HG03378 (cell line): ENCODE measurements at regions not wholly inside any gene's neighbourhood (a gene's known extent, or its start where the extent isn't known, plus 50 kb on each side); places are given as distances from the start of the nearest gene placed in this dataset.
"Not testable (repeated sequence)": the region's sequence is repeated elsewhere in the genome, so short reads cannot be mapped to it uniquely, and the experiment has no call there.

ENCODE experiments used
- ATAC-seq: cut with Tn5 transposase; IDR thresholded peaks from one replicate; pipeline ENCODE4 v1.9.1; 2021; ENCODE audit warnings: mild to moderate bottlenecking, moderate library complexity; ENCODE audit not compliant: unreplicated experiment

- no peak for ATAC-seq
These were observed 66.0 kb upstream of the VIPR2 start for GRCh38 chr7:159210581-159211235.

GRCh38 chr7:159209429-159209828 is 64.8 kb upstream of the VIPR2 start:
- ATAC-seq = no peak

GRCh38 chr7:159207951-159208350 is 63.3 kb upstream of the VIPR2 start:
- no peak for ATAC-seq

- no peak for ATAC-seq
These were observed 62.7 kb upstream of the VIPR2 start for GRCh38 chr7:159207393-159207792.

- ATAC-seq = no peak
These were observed 61.2 kb upstream of the VIPR2 start for GRCh38 chr7:159205833-159206232.

- no peak for ATAC-seq
These were observed 60.0 kb upstream of the VIPR2 start for GRCh38 chr7:159204664-159205063.

GRCh38 chr7:159203253-159203652 is 58.6 kb upstream of the VIPR2 start:
- ATAC-seq = not testable (repeated sequence)

GRCh38 chr7:159201722-159202330 is 57.2 kb upstream of the VIPR2 start:
- no peak for ATAC-seq

- ATAC-seq = no peak
These were observed 55.8 kb upstream of the VIPR2 start for GRCh38 chr7:159200421-159200820.

- ATAC-seq = no peak
These were observed 53.5 kb upstream of the VIPR2 start for GRCh38 chr7:159198016-159198724.

GRCh38 chr7:159197066-159197975 is 52.7 kb upstream of the VIPR2 start:
- peak; percentile 74 for ATAC-seq

GRCh38 chr7:159196584-159196983 is 51.9 kb upstream of the VIPR2 start:
- no peak for ATAC-seq

GRCh38 chr7:159195946-159196345 is 51.3 kb upstream of the VIPR2 start:
- ATAC-seq = no peak
